Liver (tissue), 8 donors: ENCODE measurements at regions not wholly inside any gene's neighbourhood (a gene's known extent, or its start where the extent isn't known, plus 50 kb on each side); places are given as distances from the start of the nearest gene placed in this dataset.

Source experiments
- DNase-seq: peaks from one replicate; pipeline ENCODE4 v3.0.0-alpha.2; 2017; ENCODE audit warnings: low spot score
- H3K27ac ChIP-seq, 2 donors: one replicate each; pipeline ENCODE4 v1.7.0; 2013; ENCODE audit warnings: inconsistent platforms in 2 of 2, low read length in 2 of 2, control low read depth in 1 of 2, low read depth in 1 of 2, mild to moderate bottlenecking in 1 of 2
- H3K27me3 ChIP-seq, 4 donors: one replicate each; pipeline versions ENCODE4 v1.6.1 to v1.7.0; 2013; ENCODE audit warnings: low read length in 3 of 4, inconsistent platforms in 1 of 4, mild to moderate bottlenecking in 1 of 4, moderate library complexity in 1 of 4; ENCODE audit not compliant: control insufficient read depth in 4 of 4, insufficient read depth in 4 of 4
- H3K36me3 ChIP-seq, 4 donors: one replicate each; pipeline versions ENCODE4 v1.6.1 to v1.7.0; 2013; ENCODE audit warnings: low read length in 3 of 4, mild to moderate bottlenecking in 3 of 4, low read depth in 1 of 4, moderate library complexity in 1 of 4; ENCODE audit not compliant: control insufficient read depth in 4 of 4, insufficient read depth in 3 of 4
- H3K4me1 ChIP-seq, 4 donors: one replicate each; pipeline versions ENCODE4 v1.6.1 to v1.7.0; 2013; ENCODE audit warnings: low read length in 3 of 4, mild to moderate bottlenecking in 3 of 4, moderate library complexity in 1 of 4; ENCODE audit not compliant: control insufficient read depth in 4 of 4, insufficient read depth in 4 of 4
- H3K4me3 ChIP-seq, 3 donors: one replicate each; pipeline versions ENCODE4 v1.6.1 to v1.7.0; 2013; ENCODE audit warnings: low read length in 3 of 3, control low read depth in 1 of 3, low read depth in 1 of 3, mild to moderate bottlenecking in 1 of 3
- H3K9ac ChIP-seq, 2 donors: one replicate each; pipeline ENCODE4 v1.7.0; 2013; ENCODE audit warnings: low read length in 2 of 2, mild to moderate bottlenecking in 2 of 2, moderate library complexity in 2 of 2, control low read depth in 1 of 2, low read depth in 1 of 2
- H3K9me3 ChIP-seq, 4 donors: one replicate each; pipeline versions ENCODE4 v1.6.1 to v1.7.0; 2013; ENCODE audit warnings: low read length in 3 of 4; ENCODE audit not compliant: control insufficient read depth in 4 of 4
- EGR1 ChIP-seq, 2 donors: IDR thresholded peaks; 2 replicates each; pipeline ENCODE4 v1.6.1; 2016 to 2018; ENCODE audit warnings: antibody characterized with exemption in 2 of 2, low read depth in 2 of 2
- FOXA1 ChIP-seq: IDR thresholded peaks from 2 replicates; pipeline ENCODE4 v1.6.1; 2016; ENCODE audit warnings: antibody characterized with exemption
- FOXA2 ChIP-seq: IDR thresholded peaks from 2 replicates; pipeline ENCODE4 v1.6.1; 2016; ENCODE audit warnings: antibody characterized with exemption
- GABPA ChIP-seq, 2 donors: IDR thresholded peaks in 1 of 2; conservative IDR thresholded peaks in 1 of 2; 2 replicates each; pipeline ENCODE4 v1.6.1; 2016; ENCODE audit warnings: antibody characterized with exemption in 2 of 2, mild to moderate bottlenecking in 1 of 2, moderate library complexity in 1 of 2
- HNF4A ChIP-seq, 2 donors: conservative IDR thresholded peaks; 2 replicates each; pipeline ENCODE4 v1.6.1; 2016; ENCODE audit warnings: antibody characterized with exemption in 2 of 2, mild to moderate bottlenecking in 2 of 2
- HNF4G ChIP-seq: IDR thresholded peaks from 2 replicates; pipeline ENCODE4 v1.6.1; 2016; ENCODE audit warnings: antibody characterized with exemption
- JUND ChIP-seq, 2 donors: IDR thresholded peaks; 2 replicates each; pipeline ENCODE4 v1.6.1; 2016; ENCODE audit warnings: antibody characterized with exemption in 2 of 2
- NR2F2 ChIP-seq: IDR thresholded peaks from 2 replicates; pipeline ENCODE4 v1.6.1; 2016; ENCODE audit warnings: antibody characterized with exemption
- RAD21 ChIP-seq, 2 donors: IDR thresholded peaks; 2 replicates each; pipeline ENCODE4 v1.6.1; 2016; ENCODE audit warnings: antibody characterized with exemption in 2 of 2, mild to moderate bottlenecking in 2 of 2
- RXRA ChIP-seq, 2 donors: IDR thresholded peaks; 2 replicates each; pipeline ENCODE4 v1.6.1; 2017 to 2018; ENCODE audit warnings: antibody characterized with exemption in 2 of 2, mild to moderate bottlenecking in 1 of 2
- SP1 ChIP-seq: IDR thresholded peaks from 2 replicates; pipeline ENCODE4 v1.6.1; 2018; ENCODE audit warnings: antibody characterized with exemption, mild to moderate bottlenecking
- TAF1 ChIP-seq: conservative IDR thresholded peaks from 2 replicates; pipeline ENCODE4 v1.6.1; 2016; ENCODE audit warnings: antibody characterized with exemption, mild to moderate bottlenecking
- YY1 ChIP-seq: IDR thresholded peaks from 2 replicates; pipeline ENCODE4 v1.6.1; 2016; ENCODE audit warnings: antibody characterized with exemption, mild to moderate bottlenecking
- WGBS: extraction: QIAGEN DNeasy Blood & Tissue Kit; methylation state at CpG from one replicate; pipeline ENCODE4 v1.1.7; 2013; 5-methylcytosine and 5-hydroxymethylcytosine counted together
- TF ChIP-seq, protein P1 (sequence below): IDR thresholded peaks from 2 replicates; pipeline ENCODE4 v1.6.1; 2016; ENCODE audit warnings: antibody characterized with exemption
- TF ChIP-seq, protein P2 (sequence below): IDR thresholded peaks from 2 replicates; pipeline ENCODE4 v1.6.1; 2016; ENCODE audit warnings: antibody characterized with exemption
- TF ChIP-seq, protein P3 (sequence below): IDR thresholded peaks from 2 replicates; pipeline ENCODE4 v1.6.1; 2016; ENCODE audit warnings: antibody characterized with exemption
- TF ChIP-seq, protein P4 (sequence below): IDR thresholded peaks from 2 replicates; pipeline ENCODE4 v1.6.1; 2016; ENCODE audit warnings: antibody characterized with exemption, mild to moderate bottlenecking
- TF ChIP-seq, protein P5 (sequence below): fragments of 150-350 bp; IDR thresholded peaks from 2 replicates; pipeline ENCODE4 v1.5.1; 2017; ENCODE audit warnings: improper control_type of control experiment, low read depth, low read length; ENCODE audit not compliant: missing input control
- donor health status: healthy.
- donor health status: healthy.
- donor health status: healthy.
- donor health status: healthy.
- donor health status: healthy.

DNA sequence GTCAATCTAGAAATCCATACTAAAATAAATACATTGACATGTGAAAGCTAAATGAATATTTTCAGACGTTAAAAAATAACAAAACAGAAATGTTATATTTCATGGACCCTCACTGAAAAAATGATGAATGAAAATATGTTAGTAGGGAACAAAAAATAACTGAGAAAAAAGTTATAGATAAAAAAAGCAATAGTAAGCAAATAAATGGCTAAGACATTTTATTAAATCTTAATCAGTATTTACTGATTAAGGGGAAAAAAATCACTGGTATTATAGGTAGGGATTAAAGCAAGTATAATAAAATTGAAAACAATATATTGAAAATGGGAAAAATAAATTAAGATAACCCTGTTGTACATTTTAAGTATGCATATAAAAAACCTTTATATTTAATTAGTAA, 468.1 kb upstream of the MANEA start:
- H3K4me3 ChIP-seq = no peak overlapping the region
- no peak for TF ChIP-seq RXRA (IDR thresholded peaks at IDR 0.05)
- TF ChIP-seq, protein P1, sequence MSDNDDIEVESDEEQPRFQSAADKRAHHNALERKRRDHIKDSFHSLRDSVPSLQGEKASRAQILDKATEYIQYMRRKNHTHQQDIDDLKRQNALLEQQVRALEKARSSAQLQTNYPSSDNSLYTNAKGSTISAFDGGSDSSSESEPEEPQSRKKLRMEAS = no peak
- H3K27me3 ChIP-seq = no peaks in the 10 kb centered on the region
- no peaks in the 10 kb centered on the region for H3K9me3 ChIP-seq
- no peaks in the 10 kb centered on the region for H3K36me3 ChIP-seq
- H3K9ac ChIP-seq = no peak overlapping the region
- no peak for DNase-seq
- no peak overlapping the region for H3K27ac ChIP-seq
- 80% methylated on average over 1 of the region's 1 CpG for WGBS
- no peaks in the 10 kb centered on the region for H3K4me1 ChIP-seq

DNA sequence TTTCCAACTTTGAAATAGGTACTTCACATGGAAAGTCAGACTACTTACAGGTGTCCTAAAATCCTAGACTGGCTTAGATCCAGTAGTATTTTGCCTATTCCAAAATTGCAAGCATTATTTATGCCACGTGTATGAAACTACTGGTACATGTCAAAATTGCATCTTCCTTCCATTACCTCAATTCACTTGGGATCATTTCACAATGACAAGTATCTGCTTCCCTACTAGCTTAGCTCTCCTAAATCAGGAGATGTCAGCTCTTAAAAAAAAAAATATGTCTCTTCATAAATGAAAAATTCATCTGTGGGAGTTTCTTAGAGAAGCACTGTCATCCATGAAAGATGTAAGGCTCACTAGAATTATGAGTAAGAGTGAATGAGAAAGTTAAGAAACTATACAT, 466.6 kb upstream of the MANEA start:
- H3K27me3 ChIP-seq = no peaks in the 10 kb centered on the region
- TF ChIP-seq TAF1 (no peak), YY1 (no peak), JUND (IDR thresholded peaks at IDR 0.05) (no peak), HNF4A (conservative IDR thresholded peaks at IDR 0.05) (no peak), FOXA1 (no peak), RAD21 (IDR thresholded peaks at IDR 0.05) (no peak), SP1 (no peak), GABPA (IDR thresholded peaks at IDR 0.05 in 1 of 2, conservative IDR thresholded peaks at IDR 0.05 in 1 of 2) (no peak), NR2F2 (no peak), RXRA (IDR thresholded peaks at IDR 0.05) (no peak), EGR1 (IDR thresholded peaks at IDR 0.05; ENCODE audit: low read depth in 2 of 2) (no peak), FOXA2 (no peak), HNF4G (no peak)
- TF ChIP-seq, protein P1 = no peak
- TF ChIP-seq, protein P2, sequence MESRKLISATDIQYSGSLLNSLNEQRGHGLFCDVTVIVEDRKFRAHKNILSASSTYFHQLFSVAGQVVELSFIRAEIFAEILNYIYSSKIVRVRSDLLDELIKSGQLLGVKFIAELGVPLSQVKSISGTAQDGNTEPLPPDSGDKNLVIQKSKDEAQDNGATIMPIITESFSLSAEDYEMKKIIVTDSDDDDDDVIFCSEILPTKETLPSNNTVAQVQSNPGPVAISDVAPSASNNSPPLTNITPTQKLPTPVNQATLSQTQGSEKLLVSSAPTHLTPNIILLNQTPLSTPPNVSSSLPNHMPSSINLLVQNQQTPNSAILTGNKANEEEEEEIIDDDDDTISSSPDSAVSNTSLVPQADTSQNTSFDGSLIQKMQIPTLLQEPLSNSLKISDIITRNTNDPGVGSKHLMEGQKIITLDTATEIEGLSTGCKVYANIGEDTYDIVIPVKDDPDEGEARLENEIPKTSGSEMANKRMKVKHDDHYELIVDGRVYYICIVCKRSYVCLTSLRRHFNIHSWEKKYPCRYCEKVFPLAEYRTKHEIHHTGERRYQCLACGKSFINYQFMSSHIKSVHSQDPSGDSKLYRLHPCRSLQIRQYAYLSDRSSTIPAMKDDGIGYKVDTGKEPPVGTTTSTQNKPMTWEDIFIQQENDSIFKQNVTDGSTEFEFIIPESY = no peak
- TF ChIP-seq, protein P3, sequence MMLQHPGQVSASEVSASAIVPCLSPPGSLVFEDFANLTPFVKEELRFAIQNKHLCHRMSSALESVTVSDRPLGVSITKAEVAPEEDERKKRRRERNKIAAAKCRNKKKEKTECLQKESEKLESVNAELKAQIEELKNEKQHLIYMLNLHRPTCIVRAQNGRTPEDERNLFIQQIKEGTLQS = no peak
- TF ChIP-seq, protein P4, sequence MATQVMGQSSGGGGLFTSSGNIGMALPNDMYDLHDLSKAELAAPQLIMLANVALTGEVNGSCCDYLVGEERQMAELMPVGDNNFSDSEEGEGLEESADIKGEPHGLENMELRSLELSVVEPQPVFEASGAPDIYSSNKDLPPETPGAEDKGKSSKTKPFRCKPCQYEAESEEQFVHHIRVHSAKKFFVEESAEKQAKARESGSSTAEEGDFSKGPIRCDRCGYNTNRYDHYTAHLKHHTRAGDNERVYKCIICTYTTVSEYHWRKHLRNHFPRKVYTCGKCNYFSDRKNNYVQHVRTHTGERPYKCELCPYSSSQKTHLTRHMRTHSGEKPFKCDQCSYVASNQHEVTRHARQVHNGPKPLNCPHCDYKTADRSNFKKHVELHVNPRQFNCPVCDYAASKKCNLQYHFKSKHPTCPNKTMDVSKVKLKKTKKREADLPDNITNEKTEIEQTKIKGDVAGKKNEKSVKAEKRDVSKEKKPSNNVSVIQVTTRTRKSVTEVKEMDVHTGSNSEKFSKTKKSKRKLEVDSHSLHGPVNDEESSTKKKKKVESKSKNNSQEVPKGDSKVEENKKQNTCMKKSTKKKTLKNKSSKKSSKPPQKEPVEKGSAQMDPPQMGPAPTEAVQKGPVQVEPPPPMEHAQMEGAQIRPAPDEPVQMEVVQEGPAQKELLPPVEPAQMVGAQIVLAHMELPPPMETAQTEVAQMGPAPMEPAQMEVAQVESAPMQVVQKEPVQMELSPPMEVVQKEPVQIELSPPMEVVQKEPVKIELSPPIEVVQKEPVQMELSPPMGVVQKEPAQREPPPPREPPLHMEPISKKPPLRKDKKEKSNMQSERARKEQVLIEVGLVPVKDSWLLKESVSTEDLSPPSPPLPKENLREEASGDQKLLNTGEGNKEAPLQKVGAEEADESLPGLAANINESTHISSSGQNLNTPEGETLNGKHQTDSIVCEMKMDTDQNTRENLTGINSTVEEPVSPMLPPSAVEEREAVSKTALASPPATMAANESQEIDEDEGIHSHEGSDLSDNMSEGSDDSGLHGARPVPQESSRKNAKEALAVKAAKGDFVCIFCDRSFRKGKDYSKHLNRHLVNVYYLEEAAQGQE = no peak
- TF ChIP-seq, protein P5, sequence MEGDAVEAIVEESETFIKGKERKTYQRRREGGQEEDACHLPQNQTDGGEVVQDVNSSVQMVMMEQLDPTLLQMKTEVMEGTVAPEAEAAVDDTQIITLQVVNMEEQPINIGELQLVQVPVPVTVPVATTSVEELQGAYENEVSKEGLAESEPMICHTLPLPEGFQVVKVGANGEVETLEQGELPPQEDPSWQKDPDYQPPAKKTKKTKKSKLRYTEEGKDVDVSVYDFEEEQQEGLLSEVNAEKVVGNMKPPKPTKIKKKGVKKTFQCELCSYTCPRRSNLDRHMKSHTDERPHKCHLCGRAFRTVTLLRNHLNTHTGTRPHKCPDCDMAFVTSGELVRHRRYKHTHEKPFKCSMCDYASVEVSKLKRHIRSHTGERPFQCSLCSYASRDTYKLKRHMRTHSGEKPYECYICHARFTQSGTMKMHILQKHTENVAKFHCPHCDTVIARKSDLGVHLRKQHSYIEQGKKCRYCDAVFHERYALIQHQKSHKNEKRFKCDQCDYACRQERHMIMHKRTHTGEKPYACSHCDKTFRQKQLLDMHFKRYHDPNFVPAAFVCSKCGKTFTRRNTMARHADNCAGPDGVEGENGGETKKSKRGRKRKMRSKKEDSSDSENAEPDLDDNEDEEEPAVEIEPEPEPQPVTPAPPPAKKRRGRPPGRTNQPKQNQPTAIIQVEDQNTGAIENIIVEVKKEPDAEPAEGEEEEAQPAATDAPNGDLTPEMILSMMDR = no peak
- no peaks in the 10 kb centered on the region for H3K9me3 ChIP-seq
- no peak overlapping the region for H3K9ac ChIP-seq
- H3K4me1 ChIP-seq = peaks cover 0 to under 1% (median 0%) of the 10 kb centered on the region in 4 donors
- DNase-seq = no peak
- no peak overlapping the region for H3K27ac ChIP-seq
- 63% methylated on average over 1 of the region's 1 CpG for WGBS
- no peak overlapping the region for H3K4me3 ChIP-seq
- H3K36me3 ChIP-seq = no peaks in the 10 kb centered on the region
